Islet precursor cell (in vitro differentiated cells): ENCODE measurements at regions not wholly inside any gene's neighbourhood (a gene's known extent, or its start where the extent isn't known, plus 50 kb on each side); places are given as distances from the start of the nearest gene placed in this dataset.

Experiments
- DNase-seq: peaks from one replicate; pipeline ENCODE4 v3.0.0-alpha.2; 2018

DNA sequence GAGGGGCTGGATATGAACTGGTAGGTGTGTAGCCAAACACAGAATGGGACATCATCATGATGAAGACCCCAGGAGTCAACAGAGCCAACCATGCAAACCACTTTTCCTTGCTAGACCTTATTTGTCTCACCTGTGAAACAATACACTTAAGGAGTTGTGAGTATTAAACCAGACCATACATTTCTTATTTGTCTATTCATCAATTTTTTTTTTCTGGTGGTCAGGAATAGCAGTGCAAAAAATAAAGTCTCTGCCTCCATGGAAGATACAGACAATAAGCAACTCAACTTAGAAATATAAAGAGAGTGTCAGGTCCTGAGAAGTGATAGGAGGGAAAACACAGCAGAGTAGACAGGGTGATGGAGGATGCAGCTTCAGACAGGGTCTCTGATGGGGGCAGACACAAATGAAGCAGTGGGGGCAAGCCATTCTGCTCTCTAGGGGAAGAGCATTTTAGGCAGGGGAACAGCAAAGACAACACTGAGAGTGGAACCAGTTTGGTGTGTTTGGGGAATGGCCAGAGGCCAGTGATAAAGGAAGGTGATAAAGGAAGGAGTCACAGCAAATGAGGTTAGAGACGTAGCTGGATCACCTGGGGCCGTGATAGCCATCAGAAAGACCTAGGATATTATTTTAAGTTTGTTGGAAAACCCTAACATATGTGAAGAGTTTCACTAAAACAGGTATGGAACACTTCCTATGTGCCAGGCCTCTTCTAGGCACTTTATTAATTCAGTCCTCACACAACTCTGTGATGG is 256.2 kb downstream of the MAN2A1 start:
- DNase-seq = no peak

DNA sequence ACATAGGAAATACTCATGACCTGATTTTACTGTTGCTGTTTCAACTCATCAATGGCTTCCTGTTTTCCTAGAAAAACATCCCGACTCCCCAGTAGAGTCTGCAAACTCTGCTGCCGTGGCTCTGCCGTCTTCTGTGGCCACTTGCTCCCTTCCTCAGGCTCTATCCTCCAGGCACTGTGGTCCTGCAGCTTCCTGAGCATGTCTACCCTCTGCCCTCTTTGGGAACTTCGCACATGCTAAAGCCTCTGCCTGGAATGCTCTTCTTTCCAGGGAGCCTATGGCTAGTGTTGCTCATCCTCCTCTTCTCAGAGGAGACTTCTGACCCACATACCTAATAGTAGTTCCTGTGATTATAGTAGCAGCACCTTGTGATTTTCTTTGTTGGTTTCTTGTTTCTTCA is 256.9 kb downstream of the MAN2A1 start:
- DNase-seq = peak; percentile 69

DNA sequence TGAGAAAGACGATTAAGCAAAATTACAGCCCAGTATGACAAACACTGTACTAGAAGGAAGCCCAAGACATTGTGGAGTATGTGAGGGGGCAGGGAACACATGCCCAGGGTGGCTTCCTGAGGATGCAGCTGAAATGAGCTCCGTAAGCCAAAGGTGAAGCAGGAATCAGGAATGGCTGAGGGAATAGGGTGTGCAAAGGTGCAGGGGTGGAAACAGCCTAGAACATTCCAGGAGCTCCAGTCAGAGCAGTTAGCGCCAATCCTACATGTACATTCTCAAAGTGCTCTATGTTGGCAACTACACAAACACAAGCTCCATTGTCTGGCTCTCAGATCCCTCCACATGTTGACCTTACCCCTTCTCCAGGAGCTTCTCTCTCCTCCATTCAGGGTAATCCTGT is 257.9 kb downstream of the MAN2A1 start:
- DNase-seq = peak; percentile 55

DNA sequence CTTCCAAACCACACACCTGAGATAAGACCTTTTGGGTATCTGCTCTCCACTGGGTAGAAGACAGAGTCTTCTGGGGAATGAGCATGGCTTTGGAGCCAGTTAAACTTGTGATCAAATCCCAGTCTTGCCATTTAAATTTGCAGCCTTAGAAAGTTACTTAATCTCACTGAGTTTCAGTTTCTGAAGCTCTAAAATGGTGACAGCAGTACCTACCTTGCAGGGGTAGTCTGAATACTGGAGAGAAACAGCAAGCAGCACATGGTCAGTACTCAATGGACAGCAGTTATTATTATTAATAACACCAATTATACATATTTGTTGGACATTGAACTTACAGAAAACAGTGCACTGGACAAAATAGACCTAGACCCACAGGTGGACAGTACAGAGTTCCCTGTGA is 260.9 kb downstream of the MAN2A1 start:
- no peak for DNase-seq

DNA sequence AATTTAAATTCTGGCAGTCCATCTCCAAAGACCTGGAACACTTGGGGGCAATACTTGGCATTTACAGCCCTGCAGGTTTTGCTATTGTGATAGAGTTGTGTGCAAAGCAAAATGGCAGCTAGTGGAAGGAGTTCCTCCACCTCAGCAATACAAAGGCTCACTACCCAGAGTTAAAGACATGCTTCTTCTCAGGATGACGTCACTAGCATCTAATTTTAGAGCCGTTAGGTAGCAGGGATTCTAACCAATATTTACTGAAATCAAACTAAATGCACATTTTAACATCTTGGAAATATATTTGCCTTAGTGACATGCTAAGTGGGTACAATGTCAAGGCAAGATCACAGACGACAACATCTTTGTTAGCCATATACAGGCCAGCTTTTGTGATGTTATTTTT is 261.6 kb downstream of the MAN2A1 start:
- no peak for DNase-seq

DNA sequence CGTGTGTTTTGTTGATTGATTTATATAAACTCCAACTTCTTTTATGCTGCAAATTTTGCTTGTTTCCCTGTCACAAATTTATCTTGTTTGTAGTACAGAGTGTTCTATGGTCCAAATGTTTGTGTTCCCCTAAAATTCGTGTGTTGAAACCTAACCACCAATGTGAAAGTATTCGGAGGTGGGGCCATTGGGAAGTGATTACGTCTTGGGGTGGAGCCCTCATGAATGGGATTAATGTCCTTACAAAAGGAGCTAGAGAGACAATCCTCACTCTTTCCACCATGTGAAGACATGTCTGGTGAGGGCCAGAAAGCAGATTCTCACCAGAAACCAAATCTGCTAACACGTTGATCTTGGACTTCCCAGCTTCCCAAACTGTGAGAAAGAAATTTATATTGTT is 262.0 kb downstream of the MAN2A1 start:
- DNase-seq = no peak

DNA sequence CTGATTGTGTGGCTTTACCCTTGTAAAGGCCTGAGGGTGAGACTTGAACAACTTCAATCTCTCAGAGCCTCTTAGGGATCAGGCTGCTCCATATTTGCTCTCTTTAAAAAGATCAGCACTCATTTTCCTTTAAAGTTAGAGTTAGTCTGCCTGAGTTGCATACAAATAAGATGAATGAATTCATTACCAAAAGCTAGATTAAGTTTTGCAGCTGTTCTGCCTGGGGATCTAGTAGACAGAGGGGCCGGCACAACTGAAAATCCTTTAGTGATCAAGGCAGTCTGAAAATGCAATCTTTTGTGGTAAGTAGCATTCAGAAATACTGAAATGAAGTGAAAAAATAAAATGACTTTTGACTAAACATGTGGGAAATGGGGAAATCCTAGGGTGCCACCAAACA is 264.0 kb downstream of the MAN2A1 start:
- DNase-seq = no peak

DNA sequence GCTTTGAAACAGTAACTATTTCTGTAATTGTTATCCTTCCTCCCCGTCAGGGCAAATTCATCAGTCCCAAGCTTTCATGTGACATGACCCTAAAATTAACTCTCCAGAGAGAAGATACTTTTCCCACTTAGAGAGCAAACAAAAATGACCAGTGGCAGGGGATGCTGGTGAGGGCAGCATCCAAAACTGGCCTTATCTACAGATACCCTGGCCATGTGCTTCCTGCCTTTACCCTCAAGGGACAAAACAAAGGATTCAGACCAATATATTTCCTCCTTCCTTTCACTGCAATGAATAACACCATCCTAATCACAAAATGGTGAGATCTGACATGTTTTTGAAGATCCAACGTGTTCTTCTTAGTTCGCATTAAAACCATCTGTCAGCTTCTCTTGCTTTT is 267.2 kb downstream of the MAN2A1 start:
- no peak for DNase-seq

DNA sequence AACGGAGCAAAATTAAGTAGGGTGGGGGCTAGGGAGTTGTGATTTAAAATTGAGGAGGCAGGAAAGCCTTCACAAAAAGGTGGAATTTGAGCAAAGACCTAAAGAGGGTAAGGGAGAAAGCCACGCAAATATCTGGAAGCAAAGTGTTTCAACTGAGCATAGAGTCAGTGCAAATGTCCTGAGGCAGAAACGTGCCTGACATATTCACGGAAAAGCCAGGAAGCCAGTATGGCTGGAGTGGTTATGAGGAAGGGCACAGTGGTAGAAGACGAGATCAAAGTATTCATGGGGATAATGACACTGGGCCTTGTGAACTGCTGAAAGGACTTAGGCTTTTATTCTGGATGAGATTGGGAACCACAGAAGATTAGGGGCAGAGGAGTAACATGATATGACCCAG is 268.4 kb downstream of the MAN2A1 start:
- no peak for DNase-seq

DNA sequence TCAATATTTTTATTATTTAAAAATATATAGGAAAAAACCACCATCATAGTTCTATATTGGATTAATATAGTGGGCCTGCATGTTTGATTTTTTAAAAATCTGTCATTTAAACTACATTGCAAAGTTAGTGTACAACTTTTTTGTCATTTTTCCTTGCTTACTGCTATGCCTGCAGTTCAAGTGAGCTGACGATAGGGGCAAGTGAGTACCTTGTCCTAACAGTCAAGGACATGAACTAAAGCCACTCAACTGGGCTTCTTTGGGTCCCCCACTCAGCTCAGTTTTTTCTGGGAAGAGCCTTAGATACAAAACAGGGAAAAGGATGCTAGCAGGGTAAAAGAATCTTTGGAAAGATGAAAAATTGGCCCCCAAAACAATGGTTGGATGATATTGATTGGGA is 269.9 kb downstream of the MAN2A1 start:
- no peak for DNase-seq

DNA sequence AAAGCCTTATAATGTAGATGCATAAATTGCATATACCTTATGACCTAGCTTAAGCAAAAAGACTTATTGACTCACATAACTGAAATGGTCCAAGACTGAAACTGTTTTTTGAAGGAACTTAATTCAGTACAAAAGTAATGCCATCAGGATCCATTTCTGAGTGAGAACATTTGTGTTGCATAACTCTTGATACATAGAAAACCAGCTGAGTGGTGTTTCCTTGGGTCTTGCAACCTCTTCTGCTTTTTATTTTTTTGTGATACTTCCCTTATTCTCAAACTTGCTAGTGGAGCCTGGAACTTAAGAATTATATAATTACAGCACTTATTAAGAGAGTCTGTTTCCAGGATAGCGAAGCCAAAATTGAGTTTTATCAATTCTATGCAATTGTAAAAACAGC is 272.0 kb downstream of the MAN2A1 start:
- no peak for DNase-seq

DNA sequence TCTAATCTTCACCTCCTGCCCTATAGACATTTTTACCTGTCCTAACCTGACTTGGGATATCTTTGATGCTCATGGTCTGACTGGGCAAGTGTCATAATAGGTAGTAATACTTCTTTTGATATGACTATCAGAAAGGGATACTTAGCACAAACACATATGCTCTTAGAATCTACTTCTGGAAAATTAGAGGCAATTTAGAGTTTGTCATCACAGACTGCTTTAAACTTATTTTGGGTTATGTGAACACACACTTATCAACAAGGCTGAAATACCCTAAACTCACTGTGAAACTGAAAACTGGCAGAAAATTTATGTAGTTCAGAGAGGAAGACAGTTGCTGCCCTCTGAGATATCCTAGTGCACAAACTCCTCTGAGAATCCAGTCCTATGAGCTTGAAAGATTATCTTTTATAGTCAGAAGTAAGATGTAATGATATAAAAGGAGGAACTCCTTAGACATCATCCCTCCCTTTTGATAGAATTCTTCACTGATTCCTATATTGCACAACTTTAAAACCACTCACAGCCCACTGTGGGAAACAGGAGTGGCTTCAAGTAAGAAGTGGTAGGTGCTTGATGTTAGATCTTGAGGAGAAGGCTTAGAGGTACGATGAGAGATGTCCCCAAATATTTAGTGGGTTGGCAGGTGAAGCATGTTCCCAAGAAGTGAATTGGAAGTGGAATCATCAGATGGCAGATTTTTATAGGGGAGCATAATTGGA is 273.3 kb downstream of the MAN2A1 start:
- no peak for DNase-seq

DNA sequence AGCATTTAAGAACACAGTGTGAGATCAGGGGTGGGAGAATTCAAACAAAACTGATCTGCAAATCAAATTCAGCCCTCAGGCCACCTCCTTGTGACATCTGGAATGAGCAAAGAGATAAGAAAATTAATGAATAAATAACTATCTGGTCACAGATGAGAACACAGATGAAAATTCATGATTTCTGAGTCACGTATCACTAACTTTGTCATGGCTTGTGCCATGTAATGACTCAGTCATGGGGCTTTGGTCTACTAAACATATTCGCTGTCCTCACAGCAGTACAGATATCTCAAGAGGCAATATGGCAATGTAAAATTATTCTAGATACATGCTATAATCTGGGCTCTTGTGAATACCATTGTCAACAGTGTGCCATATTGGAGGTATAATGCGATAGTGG is 274.4 kb downstream of the MAN2A1 start:
- no peak for DNase-seq

DNA sequence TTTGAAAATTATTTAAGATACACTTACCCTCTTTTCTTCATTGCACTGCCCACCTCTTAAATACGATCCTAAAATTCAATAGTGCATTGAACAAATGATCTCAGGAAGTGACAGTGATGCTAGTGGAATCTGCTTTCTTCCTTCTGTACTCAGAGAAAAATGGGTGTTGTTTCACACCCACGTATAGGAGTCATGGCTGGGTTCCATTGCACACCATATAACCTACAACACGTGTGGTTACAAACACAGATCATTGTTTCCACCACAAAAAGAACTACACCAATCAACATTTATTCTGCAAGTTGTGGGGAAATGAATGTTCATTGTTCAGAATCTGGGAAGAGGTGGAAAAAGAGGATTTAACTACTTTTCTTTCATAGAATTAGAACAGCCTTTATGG is 275.9 kb downstream of the MAN2A1 start:
- DNase-seq = no peak

DNA sequence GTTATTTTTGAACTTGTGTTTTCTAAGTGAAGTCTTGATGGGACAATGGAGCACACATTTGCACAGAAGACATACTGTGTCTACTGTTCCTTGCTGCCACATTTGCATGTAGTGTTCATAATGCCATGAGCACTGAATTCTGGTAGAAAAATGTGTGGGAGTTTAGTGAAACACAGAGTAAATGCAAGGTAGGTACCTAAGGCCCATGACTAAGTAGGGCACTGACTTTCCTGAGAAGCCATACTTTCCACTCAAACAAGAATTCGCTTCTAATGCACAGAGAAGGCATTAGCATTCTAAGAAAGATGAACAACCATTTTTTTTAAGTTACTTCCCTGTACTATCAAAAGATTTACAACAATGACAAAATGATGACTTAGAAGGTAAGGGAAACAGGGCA is 282.2 kb downstream of the MAN2A1 start:
- DNase-seq = no peak

DNA sequence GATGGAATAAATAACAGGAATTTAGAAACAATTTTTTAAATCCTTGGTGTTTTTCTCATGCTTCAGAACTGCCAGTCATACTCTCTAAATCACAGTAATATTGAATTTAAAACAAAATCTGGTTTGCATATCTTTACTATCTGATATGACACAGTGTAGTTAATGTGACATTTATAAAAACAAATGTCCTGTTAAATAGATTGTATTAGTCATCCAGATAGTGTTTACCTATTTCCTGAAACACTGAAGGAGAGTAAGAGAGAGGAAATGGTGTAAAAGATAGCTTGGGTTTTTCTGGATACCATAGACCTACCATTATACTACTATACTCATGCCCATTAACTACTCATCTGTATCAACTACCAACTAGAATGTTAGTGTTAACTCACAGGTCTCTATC is 292.3 kb downstream of the MAN2A1 start:
- no peak for DNase-seq

DNA sequence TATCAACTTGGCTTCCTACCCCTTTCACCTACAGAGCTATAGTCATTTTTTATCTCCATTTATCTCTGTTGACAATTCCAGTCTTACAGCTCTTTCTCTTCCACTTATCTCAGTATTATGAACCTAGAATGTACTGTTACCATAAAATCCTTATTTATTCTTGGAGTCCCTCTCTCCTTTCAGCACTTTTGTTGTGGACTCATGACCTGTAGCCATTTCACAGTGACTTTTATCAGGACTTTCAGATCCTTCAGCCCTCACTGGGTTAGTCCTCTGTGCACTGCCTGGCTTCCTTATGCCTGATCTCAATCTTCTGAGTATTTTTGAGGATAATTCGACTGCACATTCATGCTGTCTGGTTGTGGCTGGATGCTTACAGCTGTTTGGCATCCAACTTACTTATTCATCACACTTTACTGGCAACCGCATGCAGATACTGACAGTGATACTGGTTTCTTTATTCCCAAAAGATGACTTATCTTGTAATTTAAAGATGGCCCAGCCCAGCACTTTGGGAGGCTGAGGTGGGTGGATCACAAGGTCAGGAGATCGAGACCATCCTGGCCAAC is 293.3 kb downstream of the MAN2A1 start:
- no peak for DNase-seq

DNA sequence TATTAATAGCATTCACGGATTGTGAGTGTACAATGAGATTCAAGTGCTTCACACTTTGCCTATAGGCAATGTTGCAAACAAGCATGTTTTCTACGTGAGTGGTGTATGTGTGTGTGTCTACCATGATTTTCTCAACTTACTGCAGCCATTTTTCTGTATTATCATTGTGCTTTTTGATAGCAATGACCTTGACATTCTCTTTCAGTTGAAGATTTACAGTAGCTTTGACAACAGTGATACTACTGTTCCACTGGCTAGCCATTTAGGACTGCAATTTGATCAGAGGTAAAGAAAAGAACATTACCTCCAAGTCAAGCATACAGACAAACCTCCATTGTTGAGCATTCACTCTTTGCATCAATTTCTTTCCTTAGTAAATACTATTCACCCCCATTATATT is 297.0 kb downstream of the MAN2A1 start:
- DNase-seq = no peak

DNA sequence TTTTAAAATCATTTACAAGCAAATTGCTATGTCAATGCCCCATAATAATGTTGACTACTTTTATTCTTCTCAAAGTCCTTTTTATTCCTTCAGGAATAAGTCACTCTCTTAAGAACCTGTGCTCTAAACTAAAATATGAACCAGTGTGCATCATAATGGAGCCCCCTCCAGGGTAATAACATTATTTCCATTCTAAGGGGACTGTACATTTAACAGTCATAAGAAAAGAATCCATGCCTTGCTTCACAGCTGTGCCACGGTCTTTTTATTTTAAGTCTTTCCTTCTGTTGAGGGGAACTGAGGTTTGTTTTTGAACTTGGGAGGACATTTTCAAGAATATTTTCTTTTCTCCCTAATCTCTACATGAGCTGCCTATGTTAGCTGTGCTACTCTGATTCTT is 297.6 kb downstream of the MAN2A1 start:
- DNase-seq = no peak

DNA sequence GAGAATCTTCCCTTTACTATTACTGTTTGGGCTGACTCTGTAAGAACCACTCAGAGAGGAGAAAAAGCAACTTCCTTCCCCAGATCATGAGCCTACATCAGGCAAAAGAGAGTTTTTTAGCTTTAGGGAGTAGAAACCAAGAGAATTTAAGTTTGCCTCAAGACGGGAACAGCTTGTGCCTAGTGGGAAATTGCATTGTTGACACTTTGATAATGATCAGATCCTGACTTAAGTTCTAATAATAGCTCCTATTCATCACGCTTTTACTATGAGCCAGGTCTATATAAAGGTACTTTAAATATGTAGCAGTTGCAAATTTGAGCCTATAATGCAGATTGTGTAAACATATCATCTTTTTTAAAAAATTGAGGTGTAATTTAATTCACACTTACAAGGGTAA is 298.2 kb downstream of the MAN2A1 start:
- no peak for DNase-seq

DNA sequence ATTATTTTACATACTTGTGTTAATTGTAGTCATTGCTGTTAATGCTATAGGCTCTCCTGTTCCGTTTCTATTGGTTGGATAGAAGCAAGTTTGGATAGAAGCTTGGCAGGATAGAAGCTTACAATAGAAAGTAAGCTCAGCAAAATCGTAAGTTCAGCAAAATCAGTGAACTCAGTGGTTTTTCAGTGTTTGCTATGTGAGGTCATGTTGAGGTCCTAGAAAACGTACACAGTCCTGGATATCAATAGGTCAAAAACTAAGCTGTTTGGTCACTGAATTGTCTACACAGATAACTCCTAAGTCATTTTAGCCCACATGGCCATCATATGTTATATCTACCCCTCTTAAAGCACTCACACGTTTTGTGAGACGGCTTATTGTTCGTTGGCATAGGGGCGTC is 299.4 kb downstream of the MAN2A1 start:
- no peak for DNase-seq

DNA sequence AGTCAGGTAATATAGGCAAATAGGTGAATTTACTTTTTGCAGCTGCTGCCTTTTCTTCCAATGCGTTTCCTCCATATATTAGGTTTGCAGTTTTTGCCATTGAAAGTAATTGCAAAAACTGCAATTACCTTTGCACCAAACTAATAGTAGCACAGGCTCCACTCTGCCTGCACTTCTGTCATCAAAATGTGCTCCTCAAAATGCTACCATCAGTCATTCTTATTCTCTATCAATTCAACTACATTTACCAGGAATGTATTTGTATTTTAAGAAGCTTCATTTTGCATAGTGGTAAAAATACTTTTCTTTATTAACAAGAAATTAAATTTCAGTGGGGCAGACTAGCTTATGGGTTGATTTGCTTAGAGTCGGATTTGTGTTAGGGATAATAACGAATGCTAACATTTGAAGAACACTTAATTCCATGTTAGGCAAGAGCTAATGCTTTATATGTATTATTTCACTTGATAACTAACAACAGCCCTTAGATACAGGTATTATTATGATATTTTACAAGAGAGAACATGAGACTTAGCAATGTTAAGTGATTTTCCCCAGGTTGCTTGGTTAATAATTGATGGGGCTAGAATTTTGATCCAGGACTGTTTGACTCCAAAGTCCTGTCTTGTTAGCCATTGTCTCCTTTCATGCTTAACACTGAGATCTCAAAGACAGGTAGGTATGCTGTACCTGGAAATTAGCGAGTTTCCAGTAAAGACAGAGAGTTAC is 300.4 kb downstream of the MAN2A1 start:
- no peak for DNase-seq

DNA sequence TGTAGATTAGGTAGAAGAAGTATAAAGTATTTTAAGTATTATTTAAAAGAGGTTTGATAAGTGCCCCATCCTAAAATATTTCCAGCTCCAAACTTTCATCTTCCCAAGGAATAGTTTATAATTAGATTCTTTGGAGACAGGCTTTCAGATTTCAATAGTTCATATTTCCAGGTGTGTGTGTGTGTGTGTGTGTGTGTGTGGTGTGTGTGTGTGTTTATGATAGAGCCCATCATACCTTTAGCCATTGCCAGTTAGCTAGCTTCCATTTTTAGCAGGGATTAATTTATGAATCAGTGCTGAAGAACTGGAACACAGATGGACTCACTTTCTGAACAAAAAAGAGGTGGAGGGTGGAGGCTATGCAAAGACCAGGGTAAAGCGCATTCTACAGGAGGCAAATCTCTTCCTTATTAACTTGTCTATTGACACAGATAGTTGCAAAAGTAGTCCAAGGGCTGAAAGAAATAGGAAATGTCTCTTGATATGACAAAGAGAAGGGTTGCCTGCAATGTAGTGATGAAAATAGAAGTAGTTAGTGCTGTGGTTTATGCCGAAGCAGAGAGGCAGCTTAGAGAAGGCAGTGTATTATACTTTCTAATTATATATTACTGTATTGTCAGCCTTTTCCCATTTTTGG is 301.1 kb downstream of the MAN2A1 start:
- no peak for DNase-seq
